ENCODE measurements at regions not wholly inside any gene's neighbourhood (a gene's known extent, or its start where the extent isn't known, plus 50 kb on each side); places are given as distances from the start of the nearest gene placed in this dataset.

- Histone ChIP-seq H3K27me3 (replicated peaks; ENCODE audit: insufficient read depth, low read depth, low read length, poor library complexity) (no peaks in the 10 kb centered on the region), H3K27ac (ENCODE audit: low read depth, low read length, poor library complexity, severe bottlenecking) (no peak overlapping the region), H3K9me3 (ENCODE audit: low read depth, low read length, poor library complexity, severe bottlenecking) (peaks cover 4% of the 10 kb centered on the region), H3K36me3 (ENCODE audit: insufficient read depth, low read length, poor library complexity, severe bottlenecking) (no peaks in the 10 kb centered on the region), H3K4me3 (ENCODE audit: low read depth, low read length, poor library complexity, severe bottlenecking) (no peak overlapping the region), H3K4me1 (ENCODE audit: insufficient read depth, low read length, poor library complexity, severe bottlenecking) (peaks cover 17% of the 10 kb centered on the region)
- no peak for TF ChIP-seq EZH2 (IDR thresholded peaks at IDR 0.05; ENCODE audit: borderline replicate concordance, low read depth, low read length, poor library complexity, severe bottlenecking)
- TF ChIP-seq, protein P1, sequence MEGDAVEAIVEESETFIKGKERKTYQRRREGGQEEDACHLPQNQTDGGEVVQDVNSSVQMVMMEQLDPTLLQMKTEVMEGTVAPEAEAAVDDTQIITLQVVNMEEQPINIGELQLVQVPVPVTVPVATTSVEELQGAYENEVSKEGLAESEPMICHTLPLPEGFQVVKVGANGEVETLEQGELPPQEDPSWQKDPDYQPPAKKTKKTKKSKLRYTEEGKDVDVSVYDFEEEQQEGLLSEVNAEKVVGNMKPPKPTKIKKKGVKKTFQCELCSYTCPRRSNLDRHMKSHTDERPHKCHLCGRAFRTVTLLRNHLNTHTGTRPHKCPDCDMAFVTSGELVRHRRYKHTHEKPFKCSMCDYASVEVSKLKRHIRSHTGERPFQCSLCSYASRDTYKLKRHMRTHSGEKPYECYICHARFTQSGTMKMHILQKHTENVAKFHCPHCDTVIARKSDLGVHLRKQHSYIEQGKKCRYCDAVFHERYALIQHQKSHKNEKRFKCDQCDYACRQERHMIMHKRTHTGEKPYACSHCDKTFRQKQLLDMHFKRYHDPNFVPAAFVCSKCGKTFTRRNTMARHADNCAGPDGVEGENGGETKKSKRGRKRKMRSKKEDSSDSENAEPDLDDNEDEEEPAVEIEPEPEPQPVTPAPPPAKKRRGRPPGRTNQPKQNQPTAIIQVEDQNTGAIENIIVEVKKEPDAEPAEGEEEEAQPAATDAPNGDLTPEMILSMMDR (conservative IDR thresholded peaks at IDR 0.05; ENCODE audit: low read depth, low read length), result no peak
- intact Hi-C loops (cut with micrococcal nuclease; ENCODE audit: unreplicated experiment), result no loop called here
- ChIA-PET POLR2A (ENCODE audit: low non-redundant PET) (interaction anchor here (0.6 kb wide), 1 partner anchor 92 kb away, joined by 3 read pairs; no protein-coding TSS in a partner anchor), CTCF (no interaction called here)
- BruUV-seq (replicated peaks), result no TSS peak
- DNase-seq (ENCODE audit: low spot score), result no peak
Observed at GRCh38 chr2:9085353-9085752, 81.9 kb upstream of the MBOAT2 start.

GRCh38 chr2:9083287-9083686 is 79.8 kb upstream of the MBOAT2 start:
- intact Hi-C loops (cut with micrococcal nuclease; ENCODE audit: unreplicated experiment), result no loop called here
- peaks cover 17% of the 10 kb centered on the region for H3K4me1 ChIP-seq (ENCODE audit: insufficient read depth, low read length, poor library complexity, severe bottlenecking)
- H3K27ac ChIP-seq (ENCODE audit: low read depth, low read length, poor library complexity, severe bottlenecking), result no peak overlapping the region
- H3K4me3 ChIP-seq (ENCODE audit: low read depth, low read length, poor library complexity, severe bottlenecking), result no peak overlapping the region
- ChIA-PET POLR2A (ENCODE audit: low non-redundant PET) (no interaction called here), CTCF (no interaction called here)
- TF ChIP-seq EZH2 (IDR thresholded peaks at IDR 0.05; ENCODE audit: borderline replicate concordance, low read depth, low read length, poor library complexity, severe bottlenecking), result no peak
- TF ChIP-seq, protein P1 (conservative IDR thresholded peaks at IDR 0.05; ENCODE audit: low read depth, low read length), result no peak
- BruUV-seq (replicated peaks), result no TSS peak
- no peaks in the 10 kb centered on the region for H3K36me3 ChIP-seq (ENCODE audit: insufficient read depth, low read length, poor library complexity, severe bottlenecking)
- H3K9me3 ChIP-seq (ENCODE audit: low read depth, low read length, poor library complexity, severe bottlenecking), result peaks cover 4% of the 10 kb centered on the region
- H3K27me3 ChIP-seq (replicated peaks; ENCODE audit: insufficient read depth, low read depth, low read length, poor library complexity), result no peaks in the 10 kb centered on the region
- DNase-seq (ENCODE audit: low spot score), result no peak

DNA sequence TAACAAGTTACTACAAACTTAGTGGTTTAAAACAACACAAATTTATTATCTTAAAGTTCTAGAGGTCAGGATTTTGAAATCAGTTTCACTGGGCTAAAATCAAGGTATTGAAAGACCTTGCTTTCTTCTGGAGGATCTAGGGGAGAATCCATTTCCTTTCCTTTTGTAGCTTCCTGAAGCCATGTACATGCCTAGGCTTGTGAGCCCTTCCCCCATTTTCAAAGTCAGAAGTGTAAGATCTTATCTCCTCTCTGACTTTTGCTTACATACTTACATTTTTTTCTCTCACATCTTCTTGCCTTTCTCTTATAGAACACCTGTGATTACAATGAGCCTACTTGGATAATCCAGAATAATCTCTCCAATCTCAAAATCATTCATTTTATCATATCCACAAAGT is 78.7 kb upstream of the MBOAT2 start:
- Histone ChIP-seq H3K4me1 (ENCODE audit: insufficient read depth, low read length, poor library complexity, severe bottlenecking) (peaks cover 12% of the 10 kb centered on the region), H3K36me3 (ENCODE audit: insufficient read depth, low read length, poor library complexity, severe bottlenecking) (no peaks in the 10 kb centered on the region), H3K27ac (ENCODE audit: low read depth, low read length, poor library complexity, severe bottlenecking) (no peak overlapping the region), H3K4me3 (ENCODE audit: low read depth, low read length, poor library complexity, severe bottlenecking) (no peak overlapping the region), H3K27me3 (replicated peaks; ENCODE audit: insufficient read depth, low read depth, low read length, poor library complexity) (no peaks in the 10 kb centered on the region), H3K9me3 (ENCODE audit: low read depth, low read length, poor library complexity, severe bottlenecking) (peaks cover 4% of the 10 kb centered on the region)
- POLR2A ChIA-PET (ENCODE audit: low non-redundant PET), result no interaction called here
- intact Hi-C loops (cut with micrococcal nuclease; ENCODE audit: unreplicated experiment), result no loop called here
- DNase-seq (ENCODE audit: low spot score), result no peak
- no TSS peak for BruUV-seq (replicated peaks)
- CTCF ChIA-PET, result no interaction called here
- TF ChIP-seq EZH2 (IDR thresholded peaks at IDR 0.05; ENCODE audit: borderline replicate concordance, low read depth, low read length, poor library complexity, severe bottlenecking), result no peak
- TF ChIP-seq, protein P1 (conservative IDR thresholded peaks at IDR 0.05; ENCODE audit: low read depth, low read length), result no peak
